Activated CD8-positive, alpha-beta memory T cell treated with anti-CD3 and anti-CD28 coated beads, Interleukin-2, amount 50 U/mL, for 4 hours (primary cell): ENCODE measurements at regions not wholly inside any gene's neighbourhood (a gene's known extent, or its start where the extent isn't known, plus 50 kb on each side); places are given as distances from the start of the nearest gene placed in this dataset.
"Not testable (repeated sequence)": the region's sequence is repeated elsewhere in the genome, so short reads cannot be mapped to it uniquely, and the experiment has no call there.

ENCODE experiments used
- DNase-seq: peaks from one replicate; pipeline ENCODE4 v3.0.0-alpha.2; 2020

- DNase-seq, result no peak
These were observed 163.9 kb downstream of the SMAD6 start for GRCh38 chr15:66865622-66866611.

DNA sequence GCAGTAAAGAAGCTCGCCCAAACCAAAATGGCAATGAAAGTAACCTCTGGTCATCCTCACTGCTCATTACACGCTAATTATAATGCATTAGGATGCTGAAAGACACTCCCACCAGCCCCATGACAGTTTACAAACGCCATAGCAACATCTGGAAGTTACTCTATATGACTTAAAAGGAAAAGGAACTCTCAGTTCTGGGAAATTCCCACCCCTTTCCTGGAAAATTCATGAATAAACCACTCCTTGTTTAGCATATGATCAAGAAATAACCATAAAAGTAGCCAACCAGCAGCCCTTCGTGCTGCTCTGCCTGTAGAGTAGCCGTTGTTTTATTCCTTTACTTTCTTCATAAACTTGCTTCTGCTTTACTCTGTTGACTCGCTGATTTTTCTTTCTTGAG is 164.6 kb downstream of the SMAD6 start:
- no peak for DNase-seq

DNA sequence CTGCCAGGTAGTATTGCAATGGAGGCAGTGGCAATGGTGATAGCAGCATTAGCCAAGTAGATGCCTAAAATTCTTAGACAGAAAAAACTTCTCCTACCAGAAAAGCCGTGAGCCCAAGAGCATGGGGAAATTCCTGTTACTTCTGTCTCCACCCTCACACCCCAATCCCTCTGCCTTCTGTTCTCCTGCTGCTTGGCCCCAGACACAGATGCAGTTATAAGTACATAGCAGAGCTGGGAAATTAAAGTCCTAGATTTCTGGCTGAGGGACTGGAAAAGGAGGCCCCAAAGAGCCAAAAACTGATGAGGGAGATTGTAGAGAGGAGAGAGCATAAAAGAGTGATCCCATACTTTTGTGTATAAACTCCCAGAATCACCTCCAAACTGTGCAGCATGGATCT is 166.9 kb downstream of the SMAD6 start:
- no peak for DNase-seq

DNA sequence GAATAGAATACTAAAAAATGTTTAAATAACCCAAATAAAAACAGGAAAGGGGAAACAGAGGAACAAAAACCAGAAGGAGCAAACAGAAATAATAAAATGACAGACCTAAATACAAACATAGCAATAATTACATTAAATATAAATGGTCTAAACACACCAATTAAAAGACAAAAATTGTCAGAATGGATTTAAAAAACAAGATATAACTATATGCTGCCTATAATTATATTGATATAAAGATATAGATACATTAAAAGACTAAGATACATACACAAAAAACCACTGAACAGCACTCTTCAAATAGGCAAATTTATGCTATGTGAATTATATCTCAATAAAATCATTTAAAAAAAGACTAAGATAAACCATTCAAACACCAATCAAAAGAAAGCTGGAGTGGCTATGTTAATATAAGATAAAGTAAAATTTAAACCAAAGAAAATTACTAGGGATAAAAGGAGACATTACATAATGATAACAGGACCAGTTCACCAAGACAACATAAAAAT is 168.9 kb downstream of the SMAD6 start:
- no peak for DNase-seq

GRCh38 chr15:66872405-66872804 is 170.4 kb downstream of the SMAD6 start:
- no peak for DNase-seq

GRCh38 chr15:66873331-66873730 is 171.3 kb downstream of the SMAD6 start:
- not testable (repeated sequence) for DNase-seq

- DNase-seq, result no peak
These were observed 171.8 kb downstream of the SMAD6 start for GRCh38 chr15:66873856-66874255.

GRCh38 chr15:66875588-66876420 is 173.8 kb downstream of the SMAD6 start:
- DNase-seq, result no peak

DNA sequence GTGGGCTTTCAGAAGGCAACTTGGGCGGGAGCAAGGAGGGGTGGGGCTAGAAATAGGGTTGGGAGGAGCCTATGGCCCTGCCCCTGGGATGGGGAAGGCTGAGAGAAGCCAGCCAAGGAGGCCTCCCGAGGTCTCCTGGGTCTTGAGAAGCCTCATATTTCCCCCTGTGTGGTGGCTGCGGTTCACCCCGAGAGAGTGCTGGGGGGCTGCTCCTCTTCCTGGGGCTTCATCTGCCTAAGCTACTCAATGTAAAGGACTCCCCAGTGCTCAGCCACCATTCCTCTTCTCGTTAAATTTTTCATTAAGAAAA is 174.3 kb downstream of the SMAD6 start:
- no peak for DNase-seq

DNA sequence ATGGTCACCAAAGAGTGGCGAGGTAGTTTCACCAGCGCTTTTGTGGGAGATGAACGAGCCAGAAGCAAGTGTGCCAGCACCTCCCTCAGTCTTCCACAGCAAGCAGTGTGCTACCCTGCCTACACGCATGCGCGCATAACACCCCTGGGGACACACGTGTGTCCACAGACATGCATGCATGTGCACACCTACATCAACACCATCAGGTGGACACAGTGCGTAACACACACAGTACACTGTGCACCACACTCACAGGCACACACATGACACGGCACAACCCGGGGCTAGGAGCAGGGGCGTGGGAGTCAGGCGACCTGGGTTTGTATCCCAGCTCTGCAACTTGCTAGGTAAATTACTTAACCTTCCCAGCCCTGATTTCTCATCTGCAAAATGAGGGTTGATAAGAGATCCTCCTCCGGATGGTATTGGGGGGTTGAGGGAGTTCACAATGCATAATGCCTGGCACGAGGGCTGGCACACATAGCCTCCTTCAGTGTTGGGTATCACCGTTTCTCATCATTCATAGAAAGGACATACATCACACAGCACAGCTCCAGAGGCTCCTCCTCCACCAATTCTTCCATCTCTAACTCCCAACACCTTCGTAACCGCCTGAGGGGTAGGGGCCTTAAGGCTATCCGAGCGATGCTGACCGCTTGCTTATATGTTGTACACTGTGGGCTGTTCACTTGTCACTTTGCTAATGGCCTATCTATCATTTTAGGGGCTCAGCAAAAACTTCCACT is 174.9 kb downstream of the SMAD6 start:
- no peak for DNase-seq

GRCh38 chr15:66877477-66878271 is 175.6 kb downstream of the SMAD6 start:
- DNase-seq, result no peak

GRCh38 chr15:66878761-66879160 is 176.7 kb downstream of the SMAD6 start:
- no peak for DNase-seq

DNA sequence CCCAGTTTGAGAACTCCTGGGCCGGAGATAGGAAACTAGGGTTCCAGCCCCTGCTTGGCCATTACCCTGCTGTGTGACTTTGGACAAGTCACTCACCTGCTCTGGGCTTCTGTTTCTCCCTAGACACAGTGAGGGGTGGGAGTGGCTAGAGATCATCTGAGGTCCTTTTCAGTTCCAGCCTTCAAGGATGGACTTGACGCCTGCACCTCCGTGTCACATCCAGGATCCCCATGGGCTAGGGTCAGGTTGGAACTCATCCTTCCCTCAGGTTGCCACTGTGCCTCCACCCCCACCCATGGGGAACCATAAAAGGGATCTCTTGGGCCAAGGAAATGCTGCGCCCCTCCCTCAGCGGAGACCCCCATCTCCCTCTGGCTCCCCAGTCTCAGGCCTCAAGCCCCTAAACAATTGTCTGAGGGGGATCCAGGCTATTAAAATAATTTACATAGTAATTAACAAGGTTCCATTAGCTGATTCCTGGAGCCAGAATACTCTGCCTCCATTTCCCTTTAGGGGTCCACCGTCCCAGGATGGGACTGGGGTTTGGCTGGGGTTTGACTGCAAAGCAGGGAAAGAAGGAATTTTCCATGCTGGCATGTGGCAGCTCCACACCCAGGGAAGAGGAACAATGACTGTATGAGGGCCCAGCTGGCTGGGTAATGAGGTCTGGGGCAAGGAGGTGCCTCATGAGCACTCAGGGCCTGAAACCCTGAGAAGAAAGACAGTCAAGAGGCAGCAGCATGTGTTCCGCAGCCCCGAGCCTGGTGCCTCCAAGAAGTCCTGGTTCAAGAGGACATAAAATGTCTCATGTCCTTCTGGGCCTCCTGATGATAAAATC is 177.7 kb downstream of the SMAD6 start:
- DNase-seq, result no peak

DNA sequence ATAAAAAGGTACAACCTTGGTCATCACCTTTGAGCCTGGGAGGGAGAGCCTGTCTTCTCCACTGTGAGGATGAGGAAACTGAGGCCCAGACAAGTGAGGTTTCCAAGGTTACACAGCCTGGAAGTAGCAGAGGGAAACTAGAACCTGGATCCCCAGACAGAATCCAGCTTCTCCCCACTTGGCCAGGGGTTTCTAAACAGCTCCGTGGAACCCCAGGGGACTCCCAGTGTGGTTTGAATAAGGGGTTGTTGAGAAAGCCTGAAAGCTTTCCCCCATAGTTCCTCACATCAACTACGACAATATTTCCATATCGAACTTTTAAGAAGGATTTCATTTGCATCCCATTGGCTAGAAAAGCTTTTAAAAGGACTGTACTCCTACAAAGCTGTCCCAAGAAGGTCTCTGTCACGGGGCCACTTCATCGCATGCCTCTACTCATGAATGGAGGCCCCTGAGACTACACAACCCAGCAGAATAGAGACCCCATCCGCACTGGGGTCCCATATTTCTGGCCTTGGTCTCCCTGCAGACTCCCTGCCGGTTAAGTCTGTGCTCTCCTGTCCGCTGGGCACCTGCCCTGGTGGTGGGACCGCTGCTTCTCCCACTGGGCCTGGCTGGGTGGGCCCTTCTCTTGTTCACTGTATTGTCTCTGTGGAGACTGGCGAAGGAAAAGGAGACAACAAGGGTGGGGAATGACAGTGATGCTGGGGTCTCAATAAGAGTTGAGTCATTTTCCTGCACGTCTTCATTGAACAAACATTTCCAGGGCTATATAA is 178.5 kb downstream of the SMAD6 start:
- no peak for DNase-seq

GRCh38 chr15:66881173-66881905 is 179.3 kb downstream of the SMAD6 start:
- DNase-seq, result no peak

- no peak for DNase-seq
These were observed 180.4 kb downstream of the SMAD6 start for GRCh38 chr15:66882251-66883020.

GRCh38 chr15:66883284-66883911 is 181.4 kb downstream of the SMAD6 start:
- no peak for DNase-seq

DNA sequence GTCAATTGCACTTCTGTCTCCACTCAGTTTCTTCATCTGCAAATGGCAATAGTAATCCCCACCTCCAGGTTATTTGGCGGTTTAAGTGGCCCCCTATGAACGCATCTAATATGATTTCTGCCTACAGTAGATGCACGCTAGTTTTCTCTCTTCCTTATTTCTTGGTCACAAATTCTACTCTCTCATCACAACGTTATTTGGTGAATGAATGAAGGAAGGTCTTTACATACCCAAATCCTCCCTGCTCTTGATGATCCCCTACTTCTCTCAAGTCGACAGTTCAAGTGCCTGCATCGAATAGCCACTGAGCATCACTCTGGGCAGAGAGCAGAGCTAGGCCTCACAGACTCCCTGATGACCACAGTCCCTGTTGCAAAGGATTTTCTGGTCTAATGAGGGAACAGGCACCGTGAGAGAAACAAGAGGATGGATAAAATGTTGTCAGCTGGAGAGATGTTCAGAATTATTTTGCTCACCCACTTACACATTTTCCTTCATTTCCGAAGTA is 181.2 kb upstream of the SMAD3 start:
- DNase-seq, result no peak
